PC-3 (cell line): ENCODE measurements at regions not wholly inside any gene's neighbourhood (a gene's known extent, or its start where the extent isn't known, plus 50 kb on each side); places are given as distances from the start of the nearest gene placed in this dataset.

Experiments
- ATAC-seq: fragments of 200-7000 bp; cut with Tn5 transposase; 2 replicates; pipeline ENCODE4 v1.9.1; 2020; ENCODE audit warnings: mild to moderate bottlenecking, moderate library complexity
- BruUV-seq: library from RNA; stranded (reverse); fragments of 400-500 nt; replicated peaks from 2 replicates; lab custom pipeline; 2021; lab: Mats Ljungman, UMichigan
- CTCF ChIA-PET: fragments of 300-600 bp; sonication (Branson Sonifier 250); formaldehyde crosslinking; loops from one replicate; lab custom pipeline; 2022; ENCODE audit warnings: antibody characterized with exemption; lab: Charles Lee
- POLR2A ChIA-PET: fragments of 300-600 bp; sonication (Branson Sonifier 250); formaldehyde crosslinking; loops from one replicate; lab custom pipeline; 2022; ENCODE audit warnings: antibody characterized with exemption; ENCODE audit not compliant: unreplicated experiment; lab: Charles Lee
- DNase-seq: peaks from one replicate; pipeline ENCODE4 v3.0.0-alpha.2; 2015
- H2AFZ ChIP-seq: fragments of 300-600 bp; sonication (generic); 2 replicates; pipeline ENCODE4 v1.6.0; 2016; ENCODE audit warnings: antibody characterized with exemption, low read length
- H3F3A ChIP-seq: fragments of 300-600 bp; sonication (generic); one replicate; pipeline ENCODE4 v1.6.0; 2017; ENCODE audit warnings: antibody characterized with exemption, low read length, control low read depth, mild to moderate bottlenecking; ENCODE audit not compliant: unreplicated experiment
- H3K27ac ChIP-seq: fragments of 300-600 bp; sonication (generic); 2 replicates; pipeline ENCODE4 v1.5.1; 2016; ENCODE audit warnings: mild to moderate bottlenecking, low read length
- H3K27me3 ChIP-seq: fragments of 300-600 bp; sonication (generic); 2 replicates; pipeline ENCODE4 v1.6.1; 2016; ENCODE audit warnings: low read length, mixed read lengths
- H3K36me3 ChIP-seq: fragments of 300-600 bp; sonication (generic); 2 replicates; pipeline ENCODE4 v1.6.1; 2016; ENCODE audit warnings: low read depth, mixed run types, low read length, mixed read lengths
- H3K4me1 ChIP-seq: fragments of 300-600 bp; sonication (generic); 2 replicates; pipeline ENCODE4 v1.5.1; 2016; ENCODE audit warnings: low read length; ENCODE audit not compliant: insufficient read depth
- H3K4me2 ChIP-seq: fragments of 300-600 bp; sonication (generic); 2 replicates; pipeline ENCODE4 v1.6.0; 2016; ENCODE audit warnings: low read length
- H3K4me3 ChIP-seq: fragments of 300-600 bp; sonication (generic); 2 replicates; pipeline ENCODE4 v1.5.1; 2016; ENCODE audit warnings: mild to moderate bottlenecking, low read length, mixed read lengths
- H3K79me2 ChIP-seq: fragments of 300-600 bp; sonication (generic); 2 replicates; pipeline ENCODE4 v1.6.1; 2017; ENCODE audit warnings: low read length, mixed read lengths
- H3K9ac ChIP-seq: fragments of 300-600 bp; sonication (generic); 2 replicates; pipeline ENCODE4 v1.6.0; 2016; ENCODE audit warnings: mild to moderate bottlenecking, low read length
- H3K9me2 ChIP-seq: fragments of 300-600 bp; sonication (generic); replicated peaks from 2 replicates; pipeline ENCODE4 v1.6.1; 2016; ENCODE audit warnings: mixed run types, low read length, mixed read lengths
- H3K9me3 ChIP-seq: fragments of 300-600 bp; sonication (generic); 2 replicates; pipeline ENCODE4 v1.6.1; 2016; ENCODE audit warnings: low read length, mixed read lengths
- H4K20me1 ChIP-seq: fragments of 300-600 bp; sonication (generic); 2 replicates; pipeline ENCODE4 v1.6.1; 2016; ENCODE audit warnings: low read length, mixed read lengths
- CTCF ChIP-seq: fragments of 300-600 bp; sonication (generic); conservative IDR thresholded peaks from 2 replicates; pipeline ENCODE4 v1.5.1; 2017; ENCODE audit warnings: antibody characterized with exemption, low read depth, mild to moderate bottlenecking, low read length
- EZH2 ChIP-seq: fragments of 300-600 bp; sonication (generic); IDR thresholded peaks from one replicate; pipeline ENCODE4 v1.6.1; 2017; ENCODE audit warnings: antibody characterized with exemption, mild to moderate bottlenecking, low read length; ENCODE audit not compliant: unreplicated experiment
- EZH2phosphoT487 ChIP-seq: fragments of 300-600 bp; sonication (generic); IDR thresholded peaks from 2 replicates; pipeline ENCODE4 v1.6.1; 2018; ENCODE audit warnings: mild to moderate bottlenecking, antibody characterized with exemption, low read length, borderline replicate concordance
- intact Hi-C: fragments of 100-400 bp; cut with micrococcal nuclease; formaldehyde crosslinking; loops from 2 replicates; pipeline ENCODE4 v1.9.0; 2023

GRCh38 chr2:61623747-61624146 lies 85.6 kb upstream of the XPO1 start:
- POLR2A ChIA-PET, result no interaction called here
- DNase-seq (no peak), ATAC-seq (no peak)
- Histone ChIP-seq H2AFZ (no peak overlapping the region), H4K20me1 (no peaks in the 10 kb centered on the region), H3K4me1 (peaks cover 10% of the 10 kb centered on the region), H3K79me2 (no peaks in the 10 kb centered on the region), H3F3A (no peaks in the 10 kb centered on the region), H3K4me2 (no peak overlapping the region), H3K9ac (no peak overlapping the region), H3K27me3 (no peaks in the 10 kb centered on the region), H3K36me3 (no peaks in the 10 kb centered on the region), H3K9me3 (no peaks in the 10 kb centered on the region), H3K27ac (no peak overlapping the region), H3K9me2 (no peaks in the 10 kb centered on the region), H3K4me3 (no peak overlapping the region)
- TF ChIP-seq EZH2, result no peak
- no peak for TF ChIP-seq CTCF
- no peak for TF ChIP-seq EZH2phosphoT487
- BruUV-seq, result no TSS peak
- intact Hi-C loops, result no loop called here
- CTCF ChIA-PET, result no interaction called here

- Histone ChIP-seq H2AFZ (peak overlapping the region; percentile 12; the same call in 1 of the 2 replicates), H3K9me2 (no peaks in the 10 kb centered on the region), H3K79me2 (no peaks in the 10 kb centered on the region), H4K20me1 (no peaks in the 10 kb centered on the region), H3K27me3 (no peaks in the 10 kb centered on the region), H3K27ac (peak overlapping the region; percentile 57), H3K4me2 (peak overlapping the region; percentile 31; the same call in 1 of the 2 replicates), H3K9me3 (no peaks in the 10 kb centered on the region), H3F3A (no peaks in the 10 kb centered on the region), H3K36me3 (no peaks in the 10 kb centered on the region), H3K4me1 (peaks cover 10% of the 10 kb centered on the region), H3K9ac (no peak overlapping the region), H3K4me3 (no peak overlapping the region)
- DNase-seq (peak; percentile 89), ATAC-seq (peak; percentile 94)
- BruUV-seq, result no TSS peak
- TF ChIP-seq CTCF (no peak), EZH2phosphoT487 (no peak), EZH2 (no peak)
- intact Hi-C loops, result no loop called here
- ChIA-PET POLR2A (no interaction called here), CTCF (interaction anchor here (0.6 kb wide), 1 partner anchor 26 kb away, joined by 3 read pairs; no protein-coding TSS in a partner anchor)
Observed at GRCh38 chr2:61620244-61621159, 82.3 kb upstream of the XPO1 start.

GRCh38 chr2:61619561-61619960 lies 81.4 kb upstream of the XPO1 start:
- Histone ChIP-seq H3K27ac (no peak overlapping the region), H3K4me1 (peaks cover 10% of the 10 kb centered on the region), H4K20me1 (no peaks in the 10 kb centered on the region), H3K36me3 (no peaks in the 10 kb centered on the region), H3K9me3 (no peaks in the 10 kb centered on the region), H3K9me2 (no peaks in the 10 kb centered on the region), H3K27me3 (no peaks in the 10 kb centered on the region), H3K4me3 (no peak overlapping the region), H3K4me2 (no peak overlapping the region), H3K9ac (no peak overlapping the region), H3F3A (no peaks in the 10 kb centered on the region), H3K79me2 (no peaks in the 10 kb centered on the region), H2AFZ (no peak overlapping the region)
- DNase-seq (no peak), ATAC-seq (no peak)
- CTCF ChIA-PET, result no interaction called here
- BruUV-seq, result no TSS peak
- intact Hi-C loops, result no loop called here
- POLR2A ChIA-PET, result no interaction called here
- TF ChIP-seq EZH2phosphoT487 (no peak), CTCF (no peak), EZH2 (no peak)
